H1 (cell line): ENCODE measurements at regions not wholly inside any gene's neighbourhood (a gene's known extent, or its start where the extent isn't known, plus 50 kb on each side); places are given as distances from the start of the nearest gene placed in this dataset.
A peak's percentile ranks its signal among the peaks of the same experiment; 100 is the strongest.

Experiments
- CTCF ChIA-PET: fragments of 300-600 bp; sonication (Branson Sonifier 250); formaldehyde crosslinking; loops from one replicate; lab custom pipeline; 2021; ENCODE audit not compliant: partially characterized antibody; lab: Charles Lee
- POLR2A ChIA-PET: fragments of 300-600 bp; sonication (Branson Sonifier 250); formaldehyde crosslinking; loops from one replicate; lab custom pipeline; 2021; ENCODE audit warnings: inconsistent platforms; ENCODE audit not compliant: partially characterized antibody; lab: Charles Lee
- DNase-seq, 2 experiments: peaks; one replicate each; pipeline versions ENCODE4 v3.0.0 to v3.0.0-alpha.2; 2010 to 2022; ENCODE audit warnings: low spot score in 2 of 2, low read depth in 1 of 2, mixed read lengths in 1 of 2
- FAIRE-seq: peaks from 2 replicates; lab custom pipeline; 2011; peaks lifted over from hg19 to GRCh38; lab: Jason Lieb, UNC
- H2AFZ ChIP-seq: 2 replicates; pipeline ENCODE4 v1.8.1; 2012; ENCODE audit warnings: low read length, inconsistent platforms
- H2AK5ac ChIP-seq: 2 replicates; pipeline ENCODE4 v1.6.1; 2013; ENCODE audit warnings: low read depth, low read length
- H2BK120ac ChIP-seq: replicated peaks from 2 replicates; pipeline ENCODE3; 2013; ENCODE audit warnings: low read depth, low read length, inconsistent platforms
- H2BK12ac ChIP-seq: 2 replicates; pipeline ENCODE4 v1.6.1; 2013; ENCODE audit warnings: low read depth, low read length
- H2BK15ac ChIP-seq: 2 replicates; pipeline ENCODE4 v1.6.1; 2013; ENCODE audit warnings: low read length
- H2BK20ac ChIP-seq: 2 replicates; pipeline ENCODE4 v1.6.1; 2013; ENCODE audit warnings: low read length
- H2BK5ac ChIP-seq: 2 replicates; pipeline ENCODE4 v1.6.1; 2013; ENCODE audit warnings: low read depth, low read length
- H3K14ac ChIP-seq: 2 replicates; pipeline ENCODE4 v1.6.1; 2013; ENCODE audit warnings: inconsistent platforms; ENCODE audit not compliant: insufficient read length
- H3K18ac ChIP-seq: 2 replicates; pipeline ENCODE4 v1.6.1; 2013; ENCODE audit warnings: low read length; ENCODE audit errors: extremely low read depth
- H3K23ac ChIP-seq: 2 replicates; pipeline ENCODE4 v1.6.1; 2013; ENCODE audit warnings: inconsistent platforms; ENCODE audit not compliant: insufficient read length
- H3K23me2 ChIP-seq: 2 replicates; pipeline ENCODE4 v1.6.1; 2013; ENCODE audit warnings: low read depth, low read length
- H3K27ac ChIP-seq: 2 replicates; pipeline ENCODE4 v1.6.1; 2011; ENCODE audit warnings: low read depth, low read length, inconsistent platforms
- H3K27me3 ChIP-seq, 4 experiments: replicated peaks in 1 of 4; 1 replicate in 1 of 4; 2 replicates in 3 of 4; pipeline versions ENCODE4 v1.6.1 to v1.8.1; 2011 to 2013; ENCODE audit warnings: low read length in 3 of 4, mild to moderate bottlenecking in 3 of 4, inconsistent platforms in 2 of 4, mixed read lengths in 2 of 4, moderate library complexity in 1 of 4; ENCODE audit not compliant: control insufficient read depth in 3 of 4, insufficient read depth in 3 of 4; ENCODE audit errors: extremely low read depth in 1 of 4
- H3K36me3 ChIP-seq, 4 experiments: 2 replicates each; pipeline versions ENCODE4 v1.6.1 to v1.8.1; 2011 to 2013; ENCODE audit warnings: mild to moderate bottlenecking in 4 of 4, low read length in 3 of 4, moderate library complexity in 2 of 4, control low read depth in 1 of 4, inconsistent platforms in 1 of 4; ENCODE audit not compliant: insufficient read depth in 4 of 4, control insufficient read depth in 2 of 4
- H3K4ac ChIP-seq: replicated peaks from 2 replicates; pipeline ENCODE3; 2013; ENCODE audit warnings: low read length, low read depth, mixed read lengths, inconsistent platforms; ENCODE audit not compliant: insufficient read length
- H3K4me1 ChIP-seq, 4 experiments: replicated peaks in 1 of 4; 1 replicate in 1 of 4; 2 replicates in 3 of 4; pipeline versions ENCODE4 v1.6.1 to v1.8.1; 2011 to 2013; ENCODE audit warnings: low read length in 3 of 4, inconsistent platforms in 2 of 4, mixed read lengths in 1 of 4; ENCODE audit not compliant: insufficient read depth in 4 of 4, control insufficient read depth in 3 of 4
- H3K4me2 ChIP-seq, 2 experiments: 2 replicates each; pipeline versions ENCODE4 v1.6.1 to v1.8.1; 2011 to 2013; ENCODE audit warnings: low read depth in 2 of 2, low read length in 2 of 2, control low read depth in 1 of 2, inconsistent platforms in 1 of 2, mild to moderate bottlenecking in 1 of 2; ENCODE audit not compliant: insufficient read depth in 1 of 2
- H3K4me3 ChIP-seq, 4 experiments: fragments of 200-600, 300-600 bp in 1 of 4; sonication (generic), shearing (Covaris generic), sonication (Bioruptor Twin) in 1 of 4; 2 replicates each; pipeline versions ENCODE4 v1.5.1 to v1.8.1; 2011 to 2016; ENCODE audit warnings: low read length in 4 of 4, low read depth in 3 of 4, control low read depth in 2 of 4, inconsistent platforms in 2 of 4, mild to moderate bottlenecking in 2 of 4, mixed read lengths in 1 of 4, moderate library complexity in 1 of 4; ENCODE audit not compliant: insufficient read depth in 2 of 4; ENCODE audit errors: extremely low read depth in 1 of 4
- H3K56ac ChIP-seq: replicated peaks from 2 replicates; pipeline ENCODE3; 2013; ENCODE audit warnings: low read depth, mild to moderate bottlenecking, mixed read lengths, low read length, inconsistent platforms; ENCODE audit not compliant: insufficient read length
- H3K79me1 ChIP-seq: 2 replicates; pipeline ENCODE4 v1.6.1; 2013; ENCODE audit warnings: low read depth, low read length, control low read depth
- H3K79me2 ChIP-seq, 2 experiments: 2 replicates each; pipeline versions ENCODE4 v1.6.1 to v1.8.1; 2012 to 2013; ENCODE audit warnings: low read length in 2 of 2, mild to moderate bottlenecking in 2 of 2, inconsistent platforms in 1 of 2; ENCODE audit not compliant: insufficient read depth in 2 of 2, control insufficient read depth in 1 of 2
- H3K9ac ChIP-seq, 4 experiments: replicated peaks in 1 of 4; 1 replicate in 1 of 4; 2 replicates in 3 of 4; pipeline versions ENCODE4 v1.6.1 to v1.8.1; 2011 to 2013; ENCODE audit warnings: low read depth in 3 of 4, low read length in 3 of 4, control low read depth in 2 of 4, mild to moderate bottlenecking in 2 of 4, moderate library complexity in 2 of 4, inconsistent platforms in 1 of 4; ENCODE audit errors: extremely low read depth in 1 of 4
- H3K9me3 ChIP-seq, 2 experiments: 2 replicates each; pipeline versions ENCODE4 v1.6.1 to v1.8.1; 2012 to 2013; ENCODE audit warnings: mild to moderate bottlenecking in 2 of 2, moderate library complexity in 2 of 2, control low read depth in 1 of 2, inconsistent platforms in 1 of 2, low read depth in 1 of 2, low read length in 1 of 2, mixed read lengths in 1 of 2; ENCODE audit not compliant: insufficient read depth in 2 of 2
- H4K20me1 ChIP-seq, 2 experiments: replicated peaks in 1 of 2; 2 replicates each; pipeline versions ENCODE3 to v1.8.1; 2011 to 2013; ENCODE audit warnings: inconsistent platforms in 2 of 2, low read length in 2 of 2, mild to moderate bottlenecking in 1 of 2; ENCODE audit not compliant: insufficient read depth in 2 of 2, control insufficient read depth in 1 of 2
- H4K5ac ChIP-seq: 2 replicates; pipeline ENCODE4 v1.6.1; 2013; ENCODE audit warnings: low read length, low read depth, mixed read lengths, inconsistent platforms; ENCODE audit not compliant: insufficient read length
- H4K8ac ChIP-seq: 2 replicates; pipeline ENCODE4 v1.8.0; 2013; ENCODE audit warnings: mild to moderate bottlenecking, moderate library complexity, low read length, inconsistent platforms; ENCODE audit not compliant: insufficient read depth; ENCODE audit errors: extremely low read depth
- H4K91ac ChIP-seq: replicated peaks from 2 replicates; pipeline ENCODE3; 2013; ENCODE audit warnings: low read length, mixed read lengths, inconsistent platforms; ENCODE audit not compliant: insufficient read length
- EP300 ChIP-seq, 2 experiments: IDR thresholded peaks; 1 replicate in 1 of 2; 2 replicates in 1 of 2; pipeline ENCODE4 v1.6.1; 2011 to 2012; ENCODE audit warnings: low read depth in 2 of 2, low read length in 2 of 2, mild to moderate bottlenecking in 2 of 2, borderline replicate concordance in 1 of 2, inconsistent platforms in 1 of 2, moderate library complexity in 1 of 2
- HDAC2 ChIP-seq, 2 experiments: fragments of 300-600 bp in 1 of 2; sonication (generic) in 1 of 2; IDR thresholded peaks; 2 replicates each; pipeline ENCODE4 v1.6.1; 2011 to 2012; ENCODE audit warnings: low read depth in 2 of 2, low read length in 2 of 2, mild to moderate bottlenecking in 2 of 2, moderate library complexity in 2 of 2, borderline replicate concordance in 1 of 2, inconsistent platforms in 1 of 2
- HDAC6 ChIP-seq: IDR thresholded peaks from one replicate; pipeline ENCODE4 v1.7.1; 2012; ENCODE audit warnings: low read depth, mild to moderate bottlenecking, inconsistent platforms, low read length, moderate library complexity
- JUN ChIP-seq: IDR thresholded peaks from 2 replicates; pipeline ENCODE4 v1.6.1; 2011; ENCODE audit warnings: low read depth, mild to moderate bottlenecking, improper control_type of control experiment, low read length
- RBBP5 ChIP-seq: IDR thresholded peaks from 2 replicates; pipeline ENCODE4 v1.7.1; 2012; ENCODE audit warnings: low read depth, mild to moderate bottlenecking, inconsistent platforms, low read length, moderate library complexity, borderline replicate concordance
- RXRA ChIP-seq: IDR thresholded peaks from 2 replicates; pipeline ENCODE4 v1.6.1; 2011; ENCODE audit warnings: low read depth, mild to moderate bottlenecking, low read length, moderate library complexity; ENCODE audit not compliant: insufficient read depth
- SP1 ChIP-seq: IDR thresholded peaks from 2 replicates; pipeline ENCODE4 v1.6.1; 2011; ENCODE audit warnings: low read depth, low read length
- TAF7 ChIP-seq: optimal IDR thresholded peaks from 2 replicates; pipeline ENCODE3; 2011; ENCODE audit warnings: low read depth, mild to moderate bottlenecking, inconsistent platforms, low read length, moderate library complexity, borderline replicate concordance
- WGBS, 2 experiments: shearing (Covaris generic) in 1 of 2; methylation state at CpG; one replicate each; pipeline versions ENCODE4 v1.1.6 to v1.1.7; 2013 to 2015; ENCODE audit warnings: low lambda C conversion rate in 2 of 2, mixed read lengths in 2 of 2, inconsistent platforms in 1 of 2, low coverage in 1 of 2, missing lambda C conversion rate in 1 of 2; ENCODE audit not compliant: insufficient replicate concordance in 2 of 2, insufficient coverage in 1 of 2, insufficient read length in 1 of 2; ENCODE audit errors: extremely low coverage in 1 of 2, missing lambda C conversion rate in 1 of 2; 5-methylcytosine and 5-hydroxymethylcytosine counted together

DNA sequence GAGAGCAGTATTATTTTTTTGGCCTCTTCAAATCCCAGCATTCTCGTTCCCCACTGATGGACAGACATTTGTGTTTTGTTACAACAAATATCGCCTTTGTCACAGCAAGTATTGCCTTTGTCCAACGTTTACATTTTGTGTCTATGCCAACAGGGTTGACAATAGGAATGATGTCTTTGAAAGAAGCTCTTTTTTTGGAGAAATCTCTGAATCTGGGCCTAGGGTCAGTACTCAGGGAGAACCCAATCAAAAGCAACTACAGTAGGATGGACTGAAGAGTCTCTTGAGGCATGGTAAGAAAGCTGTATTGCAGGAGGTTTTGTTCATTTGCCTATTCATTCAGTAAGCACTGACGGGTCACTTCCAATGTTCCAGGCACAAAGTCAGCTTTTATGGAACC is 57.7 kb upstream of the KLF14 start:
- Histone ChIP-seq H3K23me2 (no peaks in the 10 kb centered on the region), H3K18ac (no peak overlapping the region), H4K91ac (no peak overlapping the region), H2BK15ac (no peak overlapping the region), H3K4ac (no peak overlapping the region), H3K27me3 (no peaks in the 10 kb centered on the region), H3K27ac (no peak overlapping the region), H2BK12ac (no peak overlapping the region), H3K56ac (no peak overlapping the region), H3K4me2 (no peak overlapping the region), H3K9me3 (no peaks in the 10 kb centered on the region), H4K8ac (no peak overlapping the region), H3K23ac (no peak overlapping the region), H3K36me3 (no peaks in the 10 kb centered on the region), H4K5ac (no peak overlapping the region), H3K14ac (no peak overlapping the region), H3K9ac (no peak overlapping the region), H3K4me1 (no peaks in the 10 kb centered on the region), H4K20me1 (no peaks in the 10 kb centered on the region), H2BK120ac (no peak overlapping the region), H2AFZ (0 out of 2 replicates have a peak overlapping the region, but pooled peaks have one; percentile 5), H2AK5ac (no peak overlapping the region), H3K79me1 (no peaks in the 10 kb centered on the region), H3K4me3 (no peak overlapping the region), H2BK20ac (no peak overlapping the region), H2BK5ac (no peak overlapping the region), H3K79me2 (no peaks in the 10 kb centered on the region)
- POLR2A ChIA-PET = no interaction called here
- DNase-seq (no peak), FAIRE-seq (no peak)
- WGBS, 2 experiments = 86% methylated on average over 4 of the region's 4 CpGs; no CpG with 5 or more reads in 1 of the 2 experiments
- no peak for TF ChIP-seq SP1
- TF ChIP-seq JUN = no peak
- no peak for TF ChIP-seq HDAC6
- TF ChIP-seq HDAC2 (IDR thresholded peaks at IDR 0.05; ENCODE audit: borderline replicate concordance in 1 of 2, low read depth in 2 of 2, low read length in 2 of 2) = no peak
- TF ChIP-seq EP300 (IDR thresholded peaks at IDR 0.05; ENCODE audit: borderline replicate concordance in 1 of 2, low read depth in 2 of 2, low read length in 2 of 2) = no peak
- TF ChIP-seq RXRA = no peak
- no peak for TF ChIP-seq RBBP5
- TF ChIP-seq TAF7 = no peak
- CTCF ChIA-PET = interaction anchor here (1.1 kb wide), 1 partner anchor 14 kb away, joined by 8 read pairs; no protein-coding TSS in a partner anchor
